Cardiac septum (tissue), 1 donor: ENCODE measurements at regions not wholly inside any gene's neighbourhood (a gene's known extent, or its start where the extent isn't known, plus 50 kb on each side); places are given as distances from the start of the nearest gene placed in this dataset.

ENCODE experiments used
- DNase-seq: peaks from one replicate; pipeline ENCODE4 v3.0.0-alpha.2; 2020; ENCODE audit warnings: low spot score
- intact Hi-C: fragments of 100-400 bp; cut with DNase I; formaldehyde crosslinking; loops from one replicate; pipeline ENCODE4 v1.14.0; 2022
- donor health status: DM: no; HTN: no; CAD: no.

- DNase-seq, result no peak
- intact Hi-C loops, result no loop called here
Observed at GRCh38 chr1:72648465-72648864, 366.1 kb upstream of the NEGR1 start.

DNA sequence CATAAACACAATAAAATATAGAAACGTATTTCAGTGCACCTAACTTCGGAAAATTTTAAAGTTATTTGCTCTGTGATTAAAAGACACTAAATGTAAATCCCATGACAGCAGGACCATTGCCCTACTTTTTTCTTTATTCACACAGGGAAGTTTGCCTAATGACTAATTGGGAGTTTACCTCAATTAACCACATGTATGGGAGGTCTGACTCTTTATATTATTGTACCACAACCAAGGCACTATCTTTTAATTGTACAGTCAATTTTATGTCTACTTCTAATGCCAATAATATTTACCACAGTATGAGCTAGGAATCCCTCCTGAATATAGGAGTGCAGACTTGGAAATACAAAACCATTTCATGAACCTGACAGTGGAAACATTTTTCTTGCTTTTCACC lies 360.8 kb upstream of the NEGR1 start:
- intact Hi-C loops, result no loop called here
- no peak for DNase-seq

DNA sequence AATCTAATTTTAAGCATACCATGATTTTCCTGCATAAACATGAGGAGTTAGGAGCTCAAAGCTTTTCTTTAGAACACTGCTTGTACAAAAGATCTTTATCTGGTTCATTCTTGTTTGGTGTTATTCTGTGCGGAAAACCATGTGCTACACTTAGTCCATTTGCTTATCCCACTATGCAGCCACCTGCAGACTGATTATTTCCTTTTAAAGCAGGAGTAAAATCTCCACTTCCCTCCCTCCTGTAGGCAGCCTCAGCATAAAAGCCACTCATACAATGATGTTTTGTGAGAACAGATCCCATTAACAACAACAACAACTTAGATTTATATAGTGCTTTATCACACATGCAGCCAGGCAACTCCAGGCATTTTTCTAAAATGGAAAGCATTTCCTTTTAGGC lies 355.3 kb upstream of the NEGR1 start:
- intact Hi-C loops, result no loop called here

GRCh38 chr1:72636631-72637030 lies 354.3 kb upstream of the NEGR1 start:
- intact Hi-C loops, result no loop called here
- no peak for DNase-seq

More for the DNA sequence above, 355.3 kb upstream of the NEGR1 start:
- DNase-seq, result no peak

- intact Hi-C loops, result no loop called here
- no peak for DNase-seq
Observed at GRCh38 chr1:72635719-72636118, 353.4 kb upstream of the NEGR1 start.

DNA sequence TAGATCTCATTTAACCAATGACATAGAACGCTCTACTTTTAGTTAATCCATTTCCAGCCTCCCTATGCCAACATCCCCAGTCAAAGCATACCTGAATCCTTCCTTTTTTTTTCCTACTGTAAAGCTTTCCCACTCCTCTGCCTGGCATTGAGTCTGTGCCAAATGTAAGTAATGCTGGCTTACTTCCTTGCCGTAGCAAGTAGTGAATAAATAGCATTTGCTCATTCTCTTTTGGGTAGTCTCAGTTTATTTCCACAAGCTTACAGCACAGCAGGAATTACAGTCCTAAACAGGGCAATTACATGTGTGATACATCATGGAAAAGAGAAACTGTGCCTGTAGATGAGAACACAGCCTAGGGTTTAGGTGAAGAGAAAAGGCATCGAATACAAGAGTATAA lies 352.6 kb upstream of the NEGR1 start:
- DNase-seq, result no peak
- intact Hi-C loops, result no loop called here

- intact Hi-C loops, result no loop called here
- DNase-seq, result no peak
Observed at GRCh38 chr1:72631449-72631848, 349.1 kb upstream of the NEGR1 start.

DNA sequence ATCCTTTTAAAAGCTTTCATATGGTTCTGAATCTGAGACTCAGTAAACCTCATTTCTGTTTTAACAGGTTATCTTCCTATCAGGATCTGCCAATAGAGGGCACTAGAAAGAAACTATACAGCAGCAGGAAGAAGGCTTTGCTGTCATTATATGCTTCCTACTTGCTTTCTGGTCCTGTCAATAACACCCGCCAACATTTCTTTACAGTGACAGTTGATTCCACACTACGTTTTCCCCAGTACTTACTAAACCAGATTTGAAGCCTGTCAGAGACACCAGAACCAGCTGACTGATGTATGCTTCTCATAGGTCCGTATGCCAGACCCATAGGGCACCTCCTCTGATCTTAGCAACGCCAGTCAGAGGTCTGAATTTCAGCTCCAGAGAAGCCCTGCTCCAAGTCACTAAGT lies 341.0 kb upstream of the NEGR1 start:
- DNase-seq, result no peak
- intact Hi-C loops, result no loop called here

- intact Hi-C loops, result no loop called here
- no peak for DNase-seq
Observed at GRCh38 chr1:72620453-72620852, 338.1 kb upstream of the NEGR1 start.

- intact Hi-C loops, result no loop called here
- DNase-seq, result no peak
Observed at GRCh38 chr1:72606216-72606810, 324.0 kb upstream of the NEGR1 start.

DNA sequence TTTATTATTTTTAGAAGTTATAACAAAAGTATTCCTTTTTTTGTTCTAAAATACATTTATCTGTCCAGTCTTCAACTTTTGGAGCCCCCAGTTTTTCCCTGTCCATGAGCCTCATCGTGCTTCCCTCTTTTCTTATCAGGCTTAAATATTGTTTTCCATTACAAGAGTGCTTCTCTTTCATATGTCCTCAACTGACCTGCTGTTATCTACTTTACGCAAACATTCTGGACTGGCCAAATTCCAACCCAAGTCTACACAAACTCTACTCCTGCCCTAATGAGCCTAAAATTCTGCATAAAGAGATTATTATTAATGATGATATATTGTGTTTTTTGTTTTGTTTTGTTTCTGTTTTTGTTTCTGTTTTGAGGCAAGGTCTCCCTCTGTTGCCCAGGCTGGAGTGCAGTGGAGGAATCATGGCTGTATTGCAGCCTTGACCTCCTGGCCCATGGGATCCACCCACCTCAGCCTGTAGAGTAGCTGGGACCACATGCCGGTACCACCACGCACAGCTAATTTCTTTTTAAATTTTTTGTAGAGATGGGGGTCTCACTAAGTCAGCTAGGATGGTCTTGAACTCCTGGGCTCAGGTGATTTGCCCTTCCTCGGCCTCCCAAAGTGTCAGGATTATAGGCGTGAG lies 318.8 kb upstream of the NEGR1 start:
- intact Hi-C loops, result no loop called here
- no peak for DNase-seq

- DNase-seq, result no peak
- intact Hi-C loops, result no loop called here
Observed at GRCh38 chr1:72586023-72586685, 303.8 kb upstream of the NEGR1 start.

DNA sequence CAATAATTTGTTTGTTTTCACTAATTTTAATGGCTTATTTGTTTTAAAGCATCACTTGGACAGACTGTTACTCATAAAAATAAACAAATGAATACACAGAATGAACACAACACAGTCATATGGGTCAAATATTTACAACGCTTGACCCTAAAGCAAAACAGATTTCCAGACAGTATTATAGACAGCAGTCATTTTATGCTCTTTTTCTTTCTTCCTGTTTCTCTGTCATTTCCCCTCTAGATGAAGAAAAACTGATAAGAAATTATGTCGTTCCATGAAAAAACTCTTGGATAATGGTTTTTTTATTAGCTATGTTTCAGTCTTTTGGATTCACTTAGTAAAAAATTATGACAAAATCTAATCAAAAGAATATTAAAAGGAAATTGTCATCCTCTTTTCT lies 297.3 kb upstream of the NEGR1 start:
- no peak for DNase-seq
- intact Hi-C loops, result no loop called here

GRCh38 chr1:72570815-72571214 lies 288.5 kb upstream of the NEGR1 start:
- intact Hi-C loops, result no loop called here
- no peak for DNase-seq

- no peak for DNase-seq
- intact Hi-C loops, result no loop called here
Observed at GRCh38 chr1:72568113-72568512, 285.8 kb upstream of the NEGR1 start.

- intact Hi-C loops, result no loop called here
- DNase-seq, result no peak
Observed at GRCh38 chr1:72567521-72567920, 285.2 kb upstream of the NEGR1 start.

GRCh38 chr1:72564749-72565148 lies 282.4 kb upstream of the NEGR1 start:
- no peak for DNase-seq
- intact Hi-C loops, result no loop called here

- intact Hi-C loops, result no loop called here
- DNase-seq, result no peak
Observed at GRCh38 chr1:72557446-72558049, 275.2 kb upstream of the NEGR1 start.

DNA sequence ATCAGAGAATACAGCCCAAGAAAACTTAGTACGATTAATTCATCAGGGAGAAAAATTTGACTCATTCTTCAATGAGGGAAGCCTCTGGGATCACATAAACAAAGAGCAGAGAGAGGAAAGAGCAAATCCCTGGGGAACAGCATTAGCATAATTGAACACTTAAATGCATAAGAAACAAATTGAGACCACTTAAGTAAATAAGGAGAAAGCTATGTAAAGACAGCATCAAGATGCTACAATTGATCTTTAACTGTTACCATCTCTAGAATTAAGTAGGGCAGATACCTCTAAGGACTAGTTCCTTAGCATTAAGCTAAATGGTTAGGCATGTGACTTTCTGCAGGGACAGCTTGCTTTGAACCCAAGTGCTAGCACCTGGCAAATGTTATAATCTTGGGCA lies 265.1 kb upstream of the NEGR1 start:
- no peak for DNase-seq
- intact Hi-C loops, result no loop called here

GRCh38 chr1:72540674-72541073 lies 258.3 kb upstream of the NEGR1 start:
- DNase-seq, result no peak
- intact Hi-C loops, result no loop called here

GRCh38 chr1:72535470-72535869 lies 253.1 kb upstream of the NEGR1 start:
- intact Hi-C loops, result no loop called here
- DNase-seq, result no peak
